HepG2 (cell line): ENCODE measurements at regions not wholly inside any gene's neighbourhood (a gene's known extent, or its start where the extent isn't known, plus 50 kb on each side); places are given as distances from the start of the nearest gene placed in this dataset.

Experiments
- E2F2 ChIP-seq: sonication (generic); formaldehyde crosslinking; IDR thresholded peaks from 2 replicates; pipeline ENCODE4 v1.4.0; 2020; ENCODE audit warnings: missing genetic modification reagents, borderline replicate concordance
- POLR2A ChIP-seq, 2 experiments: IDR thresholded peaks; 2 replicates each; pipeline ENCODE4 v1.6.1; 2011; ENCODE audit warnings: low read depth in 2 of 2, low read length in 2 of 2, mild to moderate bottlenecking in 1 of 2, moderate library complexity in 1 of 2; ENCODE audit not compliant: insufficient read depth in 1 of 2

DNA sequence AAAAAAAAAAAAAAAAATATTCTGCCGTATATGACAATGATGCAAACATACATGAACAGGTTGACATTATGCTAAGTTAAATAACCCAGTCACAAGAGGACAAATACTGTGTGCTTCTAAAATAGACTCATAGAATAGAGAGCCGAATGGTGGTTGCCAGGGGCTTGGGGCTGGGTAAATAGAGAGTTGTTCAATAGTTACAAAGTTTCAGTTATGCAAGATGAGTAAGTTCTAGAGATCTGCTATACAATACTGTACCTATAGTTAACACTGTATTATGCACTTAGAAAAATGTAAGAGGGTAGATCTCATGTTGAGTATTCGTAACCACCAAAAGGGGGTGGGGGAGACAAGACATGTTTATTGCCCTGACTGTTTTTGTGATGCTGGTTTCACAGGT, 77.1 kb upstream of the GNAI1 start:
- no peak for TF ChIP-seq E2F2 (CRISPR knock-in tag)
- no peak for TF ChIP-seq POLR2A (IDR thresholded peaks at IDR 0.05; ENCODE audit: insufficient read depth in 1 of 2, low read depth in 2 of 2, low read length in 2 of 2)
